SK-N-SH (cell line): ENCODE measurements at regions not wholly inside any gene's neighbourhood (a gene's known extent, or its start where the extent isn't known, plus 50 kb on each side); places are given as distances from the start of the nearest gene placed in this dataset.
A peak's percentile ranks its signal among the peaks of the same experiment; 100 is the strongest.

Experiments
- CTCF ChIA-PET: fragments of 300-600, 350-600 bp; formaldehyde crosslinking; extraction: SDS; loops from one replicate; lab custom pipeline; 2021; lab: Yijun Ruan, JAX
- POLR2A ChIA-PET: fragments of 350-600 bp; sonication (Branson Sonifier 250); formaldehyde crosslinking; extraction: SDS; loops from one replicate; lab custom pipeline; 2020; ENCODE audit warnings: antibody characterized with exemption, inconsistent platforms; lab: Yijun Ruan, JAX
- DNase-seq: peaks from one replicate; pipeline ENCODE4 v3.0.0; 2012
- H2AFZ ChIP-seq: fragments of 200-600 bp; sonication (generic); 2 replicates; pipeline ENCODE4 v1.8.1; 2016; ENCODE audit warnings: antibody characterized with exemption, mild to moderate bottlenecking, low read depth
- H3F3A ChIP-seq: fragments of 200-600 bp; sonication (generic); replicated peaks from 2 replicates; pipeline ENCODE3; 2016; ENCODE audit warnings: antibody characterized with exemption, mild to moderate bottlenecking; ENCODE audit not compliant: insufficient read depth
- H3K27ac ChIP-seq, 2 experiments: fragments of 200-500 bp in 1 of 2; fragments of 200-600 bp in 1 of 2; sonication (Bioruptor generic) in 1 of 2; sonication (generic), shearing (Covaris generic) in 1 of 2; 2 replicates each; pipeline versions ENCODE4 v1.5.1 to v1.6.1; 2014 to 2016; ENCODE audit warnings: low read depth in 2 of 2, inconsistent platforms in 1 of 2, low read length in 1 of 2, mild to moderate bottlenecking in 1 of 2, mixed read lengths in 1 of 2
- H3K27me3 ChIP-seq: fragments of 200-600 bp; sonication (generic), shearing (Covaris generic); 2 replicates; pipeline ENCODE4 v1.6.1; 2016; ENCODE audit warnings: mixed run types; ENCODE audit not compliant: insufficient read depth
- H3K36me3 ChIP-seq, 2 experiments: fragments of 200-500 bp in 1 of 2; fragments of 200-600 bp in 1 of 2; sonication (Bioruptor generic) in 1 of 2; sonication (generic) in 1 of 2; replicated peaks in 1 of 2; 2 replicates each; pipeline versions ENCODE3 to v1.5.1; 2014 to 2016; ENCODE audit warnings: low read length in 1 of 2, mild to moderate bottlenecking in 1 of 2; ENCODE audit not compliant: insufficient read depth in 2 of 2, control insufficient read depth in 1 of 2
- H3K4me1 ChIP-seq, 2 experiments: fragments of 200-500 bp in 1 of 2; fragments of 200-600 bp in 1 of 2; sonication (Bioruptor generic) in 1 of 2; sonication (generic), shearing (Covaris generic) in 1 of 2; 2 replicates each; pipeline versions ENCODE4 v1.5.1 to v1.6.1; 2014 to 2016; ENCODE audit warnings: low read depth in 1 of 2, low read length in 1 of 2, mixed run types in 1 of 2; ENCODE audit not compliant: insufficient read depth in 2 of 2, control insufficient read depth in 1 of 2
- H3K4me2 ChIP-seq: fragments of 200-600 bp; sonication (generic), shearing (Covaris generic); 2 replicates; pipeline ENCODE4 v1.6.1; 2017; ENCODE audit warnings: mixed run types
- H3K4me3 ChIP-seq, 2 experiments: fragments of 200-500 bp in 1 of 2; fragments of 200-600 bp in 1 of 2; sonication (Bioruptor generic) in 1 of 2; sonication (generic), shearing (Covaris generic) in 1 of 2; 2 replicates each; pipeline versions ENCODE4 v1.5.1 to v1.8.1; 2014 to 2016; ENCODE audit warnings: low read depth in 2 of 2, inconsistent platforms in 1 of 2, low read length in 1 of 2, mild to moderate bottlenecking in 1 of 2, mixed read lengths in 1 of 2, moderate library complexity in 1 of 2
- H3K79me2 ChIP-seq: fragments of 200-600 bp; sonication (generic); 2 replicates; pipeline ENCODE4 v1.8.1; 2017; ENCODE audit warnings: mild to moderate bottlenecking; ENCODE audit not compliant: insufficient read depth
- H3K9ac ChIP-seq: fragments of 200-600 bp; sonication (generic); 2 replicates; pipeline ENCODE4 v1.6.1; 2017; ENCODE audit warnings: mixed run types
- H3K9me2 ChIP-seq: fragments of 200-600 bp; sonication (generic); 2 replicates; pipeline ENCODE4 v1.6.1; 2017; ENCODE audit warnings: mixed run types
- H3K9me3 ChIP-seq: fragments of 200-600 bp; sonication (generic); 2 replicates; pipeline ENCODE4 v1.6.1; 2017; ENCODE audit warnings: mixed run types, mild to moderate bottlenecking, moderate library complexity
- H4K20me1 ChIP-seq: fragments of 200-600 bp; sonication (generic); 2 replicates; pipeline ENCODE4 v1.6.1; 2017; ENCODE audit warnings: mild to moderate bottlenecking, mixed run types; ENCODE audit not compliant: insufficient read depth
- CHD2 ChIP-seq: fragments of 150-350 bp; IDR thresholded peaks from 2 replicates; pipeline ENCODE4 v1.6.1; 2018; ENCODE audit warnings: low read length; ENCODE audit not compliant: partially characterized antibody
- EP300 ChIP-seq, 2 experiments: IDR thresholded peaks; 2 replicates each; pipeline versions ENCODE4 v1.4.0 to v1.6.1; 2012; ENCODE audit warnings: borderline replicate concordance in 1 of 2, low read depth in 1 of 2, low read length in 1 of 2
- FOXM1 ChIP-seq: IDR thresholded peaks from 2 replicates; pipeline ENCODE4 v1.4.0; 2012; ENCODE audit warnings: low read depth, mild to moderate bottlenecking
- GABPA ChIP-seq: IDR thresholded peaks from 2 replicates; pipeline ENCODE4 v1.4.0; 2012; ENCODE audit warnings: low read depth, mild to moderate bottlenecking
- MEF2A ChIP-seq: IDR thresholded peaks from 2 replicates; pipeline ENCODE4 v1.4.0; 2012; ENCODE audit warnings: low read depth, borderline replicate concordance
- MXI1 ChIP-seq: IDR thresholded peaks from 2 replicates; pipeline ENCODE4 v1.6.1; 2012; ENCODE audit warnings: mild to moderate bottlenecking, low read depth, low read length, improper control_type of control experiment
- NFIC ChIP-seq: IDR thresholded peaks from 2 replicates; pipeline ENCODE4 v1.4.0; 2012; ENCODE audit warnings: borderline replicate concordance
- NRF1 ChIP-seq: IDR thresholded peaks from 2 replicates; pipeline ENCODE4 v1.6.1; 2012; ENCODE audit warnings: low read depth, mild to moderate bottlenecking, low read length
- PBX3 ChIP-seq: IDR thresholded peaks from 2 replicates; pipeline ENCODE4; 2012
- RAD21 ChIP-seq: IDR thresholded peaks from 2 replicates; pipeline ENCODE4 v1.6.1; 2012; ENCODE audit warnings: mild to moderate bottlenecking, low read length
- SMC3 ChIP-seq: IDR thresholded peaks from 2 replicates; pipeline ENCODE4 v1.6.1; 2012; ENCODE audit warnings: low read depth, low read length, improper control_type of control experiment
- USF1 ChIP-seq: IDR thresholded peaks from 2 replicates; pipeline ENCODE4 v1.4.0; 2012; ENCODE audit warnings: low read depth, borderline replicate concordance
- YY1 ChIP-seq: IDR thresholded peaks from 2 replicates; pipeline ENCODE4 v1.4.0; 2012; ENCODE audit warnings: low read depth, mild to moderate bottlenecking
- ZBTB33 ChIP-seq: IDR thresholded peaks from 2 replicates; pipeline ENCODE4 v1.4.0; 2012; ENCODE audit warnings: low read depth, borderline replicate concordance
- WGBS: methylation state at CpG from one replicate; pipeline ENCODE4 v1.1.6; 2017; ENCODE audit warnings: low lambda C conversion rate; 5-methylcytosine and 5-hydroxymethylcytosine counted together

- no peak for TF ChIP-seq PBX3
Measured at GRCh38 chr3:194022052-194022451, 113.9 kb upstream of the HES1 start (continued).

- no peaks in the 10 kb centered on the region for H3F3A ChIP-seq
- no peaks in the 10 kb centered on the region for H3K79me2 ChIP-seq
- H3K27ac ChIP-seq: no peak overlapping the region
- WGBS: 41% methylated on average over 5 of the region's 5 CpGs
- no peak overlapping the region for H2AFZ ChIP-seq
- no peaks in the 10 kb centered on the region for H3K36me3 ChIP-seq
- H3K4me1 ChIP-seq: peaks cover 0 to 11% of the 10 kb centered on the region in 2 experiments; a peak in 1 of 4 replicates
- H3K4me2 ChIP-seq: no peak overlapping the region
- ChIA-PET CTCF (no interaction called here), POLR2A (no interaction called here)
- no peaks in the 10 kb centered on the region for H3K9me3 ChIP-seq
- peaks cover 5% of the 10 kb centered on the region for H3K27me3 ChIP-seq
- H3K4me3 ChIP-seq: no peak overlapping the region
- DNase-seq: no peak
- H3K9ac ChIP-seq: no peak overlapping the region
- no peak for TF ChIP-seq USF1
- TF ChIP-seq RAD21: no peak
- TF ChIP-seq MEF2A: no peak
- TF ChIP-seq NRF1: no peak
- no peak for TF ChIP-seq YY1
- no peak for TF ChIP-seq NFIC
- TF ChIP-seq EP300 (IDR thresholded peaks at IDR 0.05; ENCODE audit: borderline replicate concordance in 1 of 2, low read depth in 1 of 2, low read length in 1 of 2): no peak
- no peak for TF ChIP-seq FOXM1
- TF ChIP-seq GABPA: no peak
- no peak for TF ChIP-seq CHD2
- no peak for TF ChIP-seq MXI1
- no peak for TF ChIP-seq SMC3
- TF ChIP-seq, all 33 proteins: peak for 0
- H3K9me2 ChIP-seq: no peaks in the 10 kb centered on the region
- no peaks in the 10 kb centered on the region for H4K20me1 ChIP-seq
Measured at GRCh38 chr3:194022816-194023215, 113.1 kb upstream of the HES1 start.

GRCh38 chr3:194023501-194024280 lies 112.3 kb upstream of the HES1 start:
- H3K27ac ChIP-seq: no peak overlapping the region
- no peak overlapping the region for H3K4me3 ChIP-seq
- peak; percentile 74 for DNase-seq
- H3K9ac ChIP-seq: no peak overlapping the region
- no peak overlapping the region for H2AFZ ChIP-seq
- H3K36me3 ChIP-seq: no peaks in the 10 kb centered on the region
- H3K27me3 ChIP-seq: peaks cover 5% of the 10 kb centered on the region
- TF ChIP-seq EP300 (IDR thresholded peaks at IDR 0.05; ENCODE audit: borderline replicate concordance in 1 of 2, low read depth in 1 of 2, low read length in 1 of 2): peak in 1 of 2 experiments; percentile 31; a peak in 1 of 4 replicates
- TF ChIP-seq ZBTB33: no peak
- 0 out of 2 replicates have a peak, but pooled peaks have one; percentile 62 for TF ChIP-seq MXI1
- no peak for TF ChIP-seq PBX3
- peak; percentile 21; the same call in 1 of the 2 replicates for TF ChIP-seq RAD21
- TF ChIP-seq, all 33 proteins: peak for 3
- POLR2A ChIA-PET: interaction anchor here (0.7 to 1.2 kb wide), 2 partner anchors 20 to 59 kb away, joined by 3 read pairs; no protein-coding TSS in a partner anchor
- peaks cover 0 to 11% of the 10 kb centered on the region in 2 experiments; a peak in 1 of 4 replicates for H3K4me1 ChIP-seq
- no peaks in the 10 kb centered on the region for H4K20me1 ChIP-seq
- no peaks in the 10 kb centered on the region for H3K79me2 ChIP-seq
- H3F3A ChIP-seq: no peaks in the 10 kb centered on the region
- H3K9me3 ChIP-seq: no peaks in the 10 kb centered on the region
- H3K9me2 ChIP-seq: no peaks in the 10 kb centered on the region
- WGBS: 50% methylated on average over 9 of the region's 9 CpGs
- H3K4me2 ChIP-seq: no peak overlapping the region
- CTCF ChIA-PET: interaction anchor here (0.8 to 1.5 kb wide), 5 partner anchors 43 to 292 kb away, joined by 3 to 5 read pairs (median 3); no protein-coding TSS in a partner anchor
